ENCODE measurements at regions not wholly inside any gene's neighbourhood (a gene's known extent, or its start where the extent isn't known, plus 50 kb on each side); places are given as distances from the start of the nearest gene placed in this dataset.

DNA sequence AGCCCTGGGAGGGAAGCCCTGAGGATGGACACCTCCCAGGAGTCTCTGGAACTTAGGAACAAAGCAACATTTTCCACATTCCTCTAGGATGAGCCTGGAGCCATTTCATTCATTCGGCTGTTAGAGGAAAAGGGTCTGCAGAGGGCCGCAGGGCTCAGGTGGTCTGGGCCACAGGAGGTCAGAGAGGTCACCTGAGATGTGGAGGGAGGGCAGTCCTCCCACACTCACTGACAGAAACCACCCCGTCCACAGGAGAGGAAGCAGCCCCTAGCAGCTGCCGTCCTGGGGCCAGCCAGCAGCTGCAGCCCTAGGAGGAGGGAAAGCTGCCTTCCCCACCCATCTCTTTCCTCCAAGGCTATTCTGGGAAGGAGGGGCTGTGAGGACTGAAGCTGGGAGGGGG, 207.0 kb downstream of the CDC5L start:
- Histone ChIP-seq H3K4me3 (no peak overlapping the region), H3K27ac (no peak overlapping the region), H3K27me3 (no peaks in the 10 kb centered on the region), H3K9me3 (no peaks in the 10 kb centered on the region), H3K4me1 (no peaks in the 10 kb centered on the region), H3K36me3 (no peaks in the 10 kb centered on the region)
- TF ChIP-seq POLR2A (IDR thresholded peaks at IDR 0.05) (no peak), EP300 (IDR thresholded peaks at IDR 0.05) (no peak), POLR2AphosphoS5 (IDR thresholded peaks at IDR 0.05) (no peak)
- TF ChIP-seq, protein P1, sequence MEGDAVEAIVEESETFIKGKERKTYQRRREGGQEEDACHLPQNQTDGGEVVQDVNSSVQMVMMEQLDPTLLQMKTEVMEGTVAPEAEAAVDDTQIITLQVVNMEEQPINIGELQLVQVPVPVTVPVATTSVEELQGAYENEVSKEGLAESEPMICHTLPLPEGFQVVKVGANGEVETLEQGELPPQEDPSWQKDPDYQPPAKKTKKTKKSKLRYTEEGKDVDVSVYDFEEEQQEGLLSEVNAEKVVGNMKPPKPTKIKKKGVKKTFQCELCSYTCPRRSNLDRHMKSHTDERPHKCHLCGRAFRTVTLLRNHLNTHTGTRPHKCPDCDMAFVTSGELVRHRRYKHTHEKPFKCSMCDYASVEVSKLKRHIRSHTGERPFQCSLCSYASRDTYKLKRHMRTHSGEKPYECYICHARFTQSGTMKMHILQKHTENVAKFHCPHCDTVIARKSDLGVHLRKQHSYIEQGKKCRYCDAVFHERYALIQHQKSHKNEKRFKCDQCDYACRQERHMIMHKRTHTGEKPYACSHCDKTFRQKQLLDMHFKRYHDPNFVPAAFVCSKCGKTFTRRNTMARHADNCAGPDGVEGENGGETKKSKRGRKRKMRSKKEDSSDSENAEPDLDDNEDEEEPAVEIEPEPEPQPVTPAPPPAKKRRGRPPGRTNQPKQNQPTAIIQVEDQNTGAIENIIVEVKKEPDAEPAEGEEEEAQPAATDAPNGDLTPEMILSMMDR (IDR thresholded peaks at IDR 0.05): no peak
- 40% methylated on average over 1 of the region's 4 CpGs for WGBS
- DNase-seq (ENCODE audit: low spot score in 2 of 2): no peak

DNA sequence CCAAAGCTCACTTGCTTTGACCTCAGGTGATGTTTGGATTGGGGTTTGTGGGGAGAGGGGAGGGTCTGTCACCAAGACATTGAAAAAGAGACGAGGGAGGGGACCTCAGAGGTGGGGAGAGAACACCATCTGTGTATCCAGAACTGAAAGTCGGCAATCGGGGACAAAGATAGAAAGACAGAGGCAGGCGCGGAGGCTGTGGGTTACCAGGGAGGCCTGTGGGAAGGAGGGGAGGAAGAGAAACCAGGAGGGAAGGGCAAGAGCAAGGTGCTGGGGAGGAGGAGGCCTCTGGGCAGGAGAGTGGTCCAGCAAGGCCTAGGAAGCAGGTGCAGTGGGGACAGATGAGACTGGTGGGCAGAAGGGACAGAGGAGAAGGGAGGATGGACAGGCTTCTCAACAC, 211.2 kb downstream of the CDC5L start:
- no peak overlapping the region for H3K4me3 ChIP-seq

DNA sequence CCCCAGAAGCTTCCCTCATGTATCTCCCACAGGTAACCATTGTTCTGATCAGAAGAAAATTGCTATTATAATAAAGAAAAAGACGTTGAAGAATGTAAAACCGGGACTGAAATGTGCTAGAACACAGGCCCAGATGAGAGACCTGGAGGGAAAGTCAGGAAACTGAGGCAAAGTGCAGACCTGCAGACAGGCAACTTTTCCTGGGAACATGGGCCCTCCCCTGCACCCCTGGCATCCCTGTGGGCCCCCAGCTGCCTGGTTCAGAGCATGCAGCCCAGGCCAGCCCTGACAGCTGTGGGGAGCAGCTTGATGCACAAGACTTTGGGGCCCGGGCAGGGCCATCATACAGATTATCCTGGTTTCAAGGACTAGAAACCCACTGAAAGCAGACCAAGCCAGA, 212.2 kb downstream of the CDC5L start:
- H3K4me1 ChIP-seq: no peaks in the 10 kb centered on the region
- no peaks in the 10 kb centered on the region for H3K9me3 ChIP-seq
- WGBS: 87% methylated on average over 3 of the region's 3 CpGs
- H3K4me3 ChIP-seq: no peak overlapping the region
- no peak overlapping the region for H3K27ac ChIP-seq
- TF ChIP-seq POLR2AphosphoS5 (IDR thresholded peaks at IDR 0.05): no peak
- TF ChIP-seq, protein P1 (IDR thresholded peaks at IDR 0.05): no peak
- TF ChIP-seq POLR2A (IDR thresholded peaks at IDR 0.05): no peak
- no peak for TF ChIP-seq EP300 (IDR thresholded peaks at IDR 0.05)
- no peak for DNase-seq (ENCODE audit: low spot score in 2 of 2)
- no peaks in the 10 kb centered on the region for H3K36me3 ChIP-seq
- no peaks in the 10 kb centered on the region for H3K27me3 ChIP-seq

More for the DNA sequence above, 211.2 kb downstream of the CDC5L start:
- Histone ChIP-seq H3K27ac (no peak overlapping the region), H3K27me3 (no peaks in the 10 kb centered on the region), H3K36me3 (no peaks in the 10 kb centered on the region), H3K9me3 (no peaks in the 10 kb centered on the region), H3K4me1 (no peaks in the 10 kb centered on the region)
- WGBS: 77% methylated on average over 5 of the region's 5 CpGs
- TF ChIP-seq POLR2A (IDR thresholded peaks at IDR 0.05) (no peak), EP300 (IDR thresholded peaks at IDR 0.05) (no peak)
- TF ChIP-seq, protein P1 (IDR thresholded peaks at IDR 0.05): no peak
- no peak for DNase-seq (ENCODE audit: low spot score in 2 of 2)

DNA sequence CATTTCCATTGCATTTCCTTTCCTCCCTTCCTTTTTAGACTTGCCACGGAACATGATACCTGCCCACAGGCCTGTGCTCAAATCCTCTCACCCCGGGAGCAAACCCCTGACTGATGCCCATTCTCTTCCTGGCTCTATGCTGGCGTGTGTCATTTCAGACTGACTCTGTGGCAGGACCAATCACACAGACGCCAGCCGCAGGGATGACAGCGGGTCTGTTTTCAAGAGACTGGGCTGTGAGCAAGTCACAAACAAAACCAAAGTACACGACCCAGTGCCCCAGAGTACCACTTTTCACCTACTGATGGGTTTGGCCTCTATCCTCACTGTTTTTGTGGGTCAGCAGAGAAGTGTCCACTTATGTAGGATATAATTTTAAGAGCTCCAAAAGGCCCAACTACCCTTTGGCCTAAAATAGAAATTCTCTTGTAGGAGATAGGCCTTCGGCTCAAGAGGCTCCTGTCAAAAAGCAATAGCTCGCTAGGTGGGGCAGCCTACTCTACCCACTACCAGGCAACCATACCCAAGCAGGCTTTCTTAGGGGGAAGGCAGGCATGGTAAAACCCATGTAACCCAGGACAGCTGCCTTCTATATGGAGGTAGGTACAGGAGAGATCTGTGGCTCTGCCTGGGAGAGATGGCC, 215.7 kb downstream of the CDC5L start:
- no peaks in the 10 kb centered on the region for H3K4me1 ChIP-seq
- no peak for TF ChIP-seq EP300 (IDR thresholded peaks at IDR 0.05)
- TF ChIP-seq, protein P1 (IDR thresholded peaks at IDR 0.05): no peak
- H3K27ac ChIP-seq: no peak overlapping the region
- no peak for DNase-seq (ENCODE audit: low spot score in 2 of 2)
- H3K9me3 ChIP-seq: no peaks in the 10 kb centered on the region
- no peaks in the 10 kb centered on the region for H3K36me3 ChIP-seq
- no peak overlapping the region for H3K4me3 ChIP-seq
- WGBS: 80% methylated on average over 9 of the region's 9 CpGs
- no peaks in the 10 kb centered on the region for H3K27me3 ChIP-seq

DNA sequence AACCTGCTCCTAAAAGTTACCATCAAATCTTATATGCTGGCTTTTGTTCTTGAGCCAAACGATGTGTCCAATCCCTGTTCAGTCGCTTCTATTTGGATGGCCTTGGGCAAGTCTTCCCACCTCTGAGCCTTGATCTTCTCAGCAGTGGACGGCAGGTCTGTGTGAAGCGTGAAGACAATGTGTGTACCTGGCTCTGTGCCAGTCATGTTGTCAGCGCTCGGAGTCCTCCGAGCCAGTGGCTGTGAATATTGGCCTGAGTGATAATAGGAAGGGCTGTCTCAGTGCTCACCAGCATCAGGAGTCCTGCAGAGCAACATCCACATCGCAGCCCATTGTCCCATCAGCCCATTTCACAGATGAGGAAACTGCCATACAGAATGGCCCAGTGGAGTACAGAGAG, 219.0 kb downstream of the CDC5L start:
- Histone ChIP-seq H3K36me3 (no peaks in the 10 kb centered on the region), H3K27ac (no peak overlapping the region), H3K9me3 (no peaks in the 10 kb centered on the region), H3K4me3 (no peak overlapping the region), H3K27me3 (no peaks in the 10 kb centered on the region), H3K4me1 (no peaks in the 10 kb centered on the region)
- DNase-seq (ENCODE audit: low spot score in 2 of 2): peak in 1 of 2 donors; percentile 85
- TF ChIP-seq EP300 (IDR thresholded peaks at IDR 0.05): no peak
- no peak for TF ChIP-seq POLR2AphosphoS5 (IDR thresholded peaks at IDR 0.05)
- TF ChIP-seq, protein P1 (IDR thresholded peaks at IDR 0.05): no peak
- no peak for TF ChIP-seq POLR2A (IDR thresholded peaks at IDR 0.05)
- 60% methylated on average over 7 of the region's 8 CpGs for WGBS

All from suprapubic skin (tissue), 4 donors.